ENCODE measurements at regions not wholly inside any gene's neighbourhood (a gene's known extent, or its start where the extent isn't known, plus 50 kb on each side); places are given as distances from the start of the nearest gene placed in this dataset.
A peak's percentile ranks its signal among the peaks of the same experiment; 100 is the strongest.
"Not testable (repeated sequence)": the region's sequence is repeated elsewhere in the genome, so short reads cannot be mapped to it uniquely, and the experiment has no call there.

DNA sequence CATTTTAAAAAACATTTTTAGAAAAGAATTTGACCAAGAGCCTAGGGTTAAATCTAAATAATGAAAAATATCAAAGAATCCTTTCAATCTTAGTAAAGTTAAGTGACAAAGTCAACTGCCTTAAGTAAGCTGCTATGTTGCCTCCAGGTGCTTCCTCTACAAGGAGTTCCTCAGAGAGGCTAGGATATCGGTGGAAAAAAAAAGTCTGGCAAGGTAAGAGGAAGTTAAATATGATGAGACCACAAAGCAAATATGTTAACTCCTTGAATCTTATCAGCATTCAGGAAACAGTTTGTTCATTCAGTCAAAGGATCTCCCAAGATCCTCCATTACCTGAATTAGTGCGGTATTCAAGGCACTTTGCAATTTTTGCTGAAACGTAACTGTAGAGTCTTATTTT is 563.5 kb downstream of the PTPRC start:
- no peak for DNase-seq

DNA sequence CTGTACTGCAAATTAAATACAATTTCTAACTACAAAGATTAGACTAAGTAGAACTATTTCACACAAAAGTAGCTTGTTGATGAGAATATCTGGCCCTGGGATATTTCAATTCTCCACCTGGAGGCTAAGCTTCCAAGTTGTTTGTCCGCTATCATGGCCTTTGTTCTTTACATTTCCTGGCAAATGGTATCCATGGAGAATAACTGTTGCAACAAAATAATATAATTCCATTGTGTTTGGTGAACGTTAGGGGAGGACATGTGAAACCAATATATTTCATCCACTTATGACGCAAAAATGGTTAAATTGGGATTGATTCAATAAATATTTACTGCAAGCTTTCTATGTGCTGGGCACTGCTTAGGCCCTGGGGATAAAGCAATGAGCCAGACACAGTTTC is 565.4 kb downstream of the PTPRC start:
- DNase-seq: no peak

DNA sequence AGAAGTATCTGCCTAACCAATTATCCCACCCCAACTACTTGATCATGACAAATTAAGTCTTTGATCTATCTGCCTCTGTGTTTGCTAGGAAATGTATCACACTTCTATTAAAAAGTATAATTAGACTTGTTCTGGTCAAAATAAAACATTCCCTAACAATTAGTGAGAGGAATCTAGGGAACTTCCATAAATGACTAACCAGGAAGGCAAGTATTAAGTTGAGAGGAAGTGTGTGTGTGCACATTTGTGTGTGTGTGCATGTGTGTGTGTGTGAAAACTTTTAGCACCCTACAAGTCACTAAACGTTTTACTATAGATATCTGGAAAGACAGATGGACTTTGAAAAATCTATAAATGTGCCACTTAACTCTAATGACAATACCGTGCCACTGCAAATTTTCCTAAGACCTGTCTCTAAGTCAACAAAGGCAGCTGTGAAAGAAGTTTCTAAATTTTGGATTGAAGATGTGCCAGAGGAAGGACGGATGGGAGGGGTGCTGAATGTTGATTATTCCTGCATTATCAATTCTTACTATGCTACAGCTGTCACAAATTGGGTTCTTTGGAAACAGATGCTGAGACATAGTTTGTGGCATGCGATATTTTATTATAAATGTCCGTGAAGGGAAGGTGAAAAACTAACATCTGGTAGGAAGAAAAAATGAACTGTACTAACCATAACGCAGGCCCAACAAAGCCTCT is 567.1 kb downstream of the PTPRC start:
- DNase-seq: no peak

DNA sequence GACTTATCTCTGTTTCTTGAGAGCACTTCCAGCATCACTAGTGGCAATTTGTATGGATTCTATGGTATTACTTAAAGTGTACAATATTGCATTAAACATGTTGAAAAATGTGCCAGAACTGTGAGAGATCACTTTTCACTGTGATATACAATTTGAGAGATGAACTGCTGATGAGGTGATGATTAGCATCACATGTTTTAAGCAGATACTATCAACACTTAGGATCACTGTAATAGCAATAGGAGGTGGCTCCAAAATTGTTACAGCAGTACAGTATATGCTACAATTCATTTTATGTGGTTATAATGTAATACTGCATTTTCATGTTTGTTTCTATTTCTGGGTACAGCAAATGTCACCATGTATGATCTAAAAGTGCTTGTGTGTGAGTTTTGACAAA is 570.0 kb downstream of the PTPRC start:
- no peak for DNase-seq

DNA sequence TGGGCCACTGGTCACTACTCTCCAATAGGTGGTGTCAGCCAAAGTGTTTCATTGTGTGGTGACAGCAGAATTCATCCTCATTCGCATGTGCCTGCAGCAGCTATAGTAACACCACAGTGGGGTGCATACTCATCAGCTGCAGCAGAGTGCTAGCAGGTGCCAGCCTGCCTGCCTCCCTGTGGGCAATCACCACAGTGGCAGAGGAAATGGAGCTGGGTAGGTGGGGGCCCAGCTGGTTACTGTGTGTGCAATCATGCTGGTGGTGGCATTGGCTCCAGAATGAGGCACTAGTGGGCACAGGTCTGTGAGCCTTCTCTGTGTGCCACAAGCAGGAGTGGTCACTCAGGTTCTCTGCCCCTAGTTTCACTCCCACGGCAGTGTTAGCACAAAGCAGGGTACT is 579.2 kb downstream of the PTPRC start:
- no peak for DNase-seq

DNA sequence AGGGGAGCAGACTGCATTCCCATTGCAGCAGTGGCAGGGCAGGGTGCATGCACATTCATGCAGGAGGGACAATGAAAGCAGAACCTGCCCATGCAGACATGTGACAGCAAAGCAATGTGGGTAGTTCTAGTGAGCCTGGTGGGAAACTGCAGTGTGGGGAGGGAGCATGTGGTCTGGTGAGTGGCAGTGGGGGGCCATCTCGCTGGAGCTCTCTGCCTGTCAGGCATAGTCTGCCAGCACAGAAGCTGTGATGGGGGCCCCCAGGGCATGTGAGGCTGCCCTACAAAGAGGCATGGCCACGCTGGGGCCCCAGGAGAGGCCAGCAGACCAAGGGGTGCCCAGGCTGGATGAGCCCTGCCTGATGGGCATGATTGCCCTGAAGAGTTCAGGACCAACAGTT is 579.7 kb downstream of the PTPRC start:
- DNase-seq: no peak

DNA sequence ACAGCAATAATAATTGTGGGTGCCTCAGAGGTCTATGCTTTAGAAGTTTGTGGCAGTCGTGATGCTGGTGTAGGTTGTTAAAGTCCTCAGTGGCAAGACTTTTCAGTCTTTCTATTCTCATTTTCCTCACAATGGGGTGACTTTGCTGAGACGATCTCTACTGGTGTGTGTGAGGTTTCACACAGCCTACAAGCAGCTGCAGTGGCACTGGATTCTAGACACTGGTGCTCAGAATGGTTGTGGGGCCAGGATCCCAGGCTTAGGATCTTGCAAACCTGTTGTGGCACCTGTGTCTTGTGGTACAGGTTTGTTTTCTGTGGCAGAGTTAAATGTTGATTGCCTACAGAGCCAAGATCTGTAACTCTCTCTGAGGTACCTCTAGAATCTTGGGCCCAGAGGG is 581.2 kb downstream of the PTPRC start:
- DNase-seq: no peak

DNA sequence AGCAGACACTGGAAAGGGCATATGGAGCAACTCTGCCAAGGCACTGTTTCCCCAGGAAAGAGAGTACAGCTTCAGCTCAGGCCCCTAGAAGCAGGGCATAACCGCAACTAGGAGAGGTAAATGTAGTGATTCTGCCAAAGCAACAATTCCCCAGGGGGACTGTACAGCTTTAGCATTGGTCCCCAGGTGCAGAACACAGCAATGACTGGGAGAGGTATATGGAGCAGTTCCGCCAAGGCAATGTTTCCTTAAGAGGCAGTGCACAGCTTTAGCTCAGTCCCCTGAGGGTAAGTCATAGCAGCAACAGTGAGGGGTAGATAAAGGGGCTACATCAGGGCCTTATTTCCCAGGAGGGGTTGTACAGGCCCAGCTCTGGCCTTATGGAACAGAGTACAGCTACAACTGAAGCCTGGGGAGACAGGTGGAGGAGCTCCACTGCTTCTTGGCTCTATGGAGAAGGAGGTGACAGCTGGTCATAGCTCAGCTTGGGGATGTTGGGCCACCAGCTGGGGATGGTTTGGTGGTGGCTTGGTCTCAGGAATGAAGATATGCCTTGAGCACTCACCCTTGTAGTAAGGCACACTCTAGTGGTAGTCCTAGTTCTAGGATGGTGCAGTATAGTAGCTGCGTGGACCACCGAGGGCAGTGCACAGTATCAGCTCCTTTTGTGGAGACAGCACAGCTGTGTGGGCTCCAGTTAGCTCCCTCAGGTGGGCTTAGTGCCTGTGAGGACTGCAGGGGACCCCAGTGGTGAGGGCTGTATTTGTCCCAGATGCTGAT is 582.7 kb downstream of the PTPRC start:
- DNase-seq: no peak

DNA sequence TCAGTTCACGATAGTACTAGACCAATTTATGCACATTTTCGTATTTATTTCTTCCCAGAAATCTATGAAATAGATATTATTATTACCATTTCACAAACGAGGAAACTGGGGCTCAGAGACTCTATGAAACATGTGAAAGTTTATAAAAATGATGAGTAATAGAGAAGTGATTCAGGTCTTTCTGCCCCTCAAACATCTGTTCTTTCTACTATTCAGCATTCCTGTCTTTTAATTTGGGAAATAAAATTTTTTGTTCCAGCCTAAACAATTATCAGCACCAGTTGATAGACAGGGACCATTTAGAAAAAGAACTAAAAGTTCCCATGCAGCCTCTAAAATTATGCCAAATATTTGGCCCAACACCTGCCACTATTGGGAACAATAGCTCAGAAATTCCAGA is 585.1 kb downstream of the PTPRC start:
- no peak for DNase-seq

DNA sequence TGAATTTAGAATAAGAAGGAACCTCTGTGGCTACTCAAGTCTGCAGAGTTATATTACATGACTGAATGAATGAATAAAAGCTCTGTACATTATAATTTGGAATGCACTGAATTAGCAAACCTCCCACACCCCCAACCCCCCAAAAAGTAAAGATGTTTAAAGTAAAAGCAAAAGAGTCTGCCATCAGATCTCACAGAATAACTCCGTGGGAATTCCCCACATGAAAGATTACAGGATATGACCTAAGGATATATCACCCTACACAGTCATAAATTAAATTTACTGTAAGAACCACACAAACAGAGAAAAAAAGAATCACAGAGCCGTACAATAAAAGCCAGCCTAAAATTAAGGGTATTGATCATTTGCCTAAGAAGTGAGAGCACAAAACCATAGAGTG is 587.3 kb downstream of the PTPRC start:
- no peak for DNase-seq

DNA sequence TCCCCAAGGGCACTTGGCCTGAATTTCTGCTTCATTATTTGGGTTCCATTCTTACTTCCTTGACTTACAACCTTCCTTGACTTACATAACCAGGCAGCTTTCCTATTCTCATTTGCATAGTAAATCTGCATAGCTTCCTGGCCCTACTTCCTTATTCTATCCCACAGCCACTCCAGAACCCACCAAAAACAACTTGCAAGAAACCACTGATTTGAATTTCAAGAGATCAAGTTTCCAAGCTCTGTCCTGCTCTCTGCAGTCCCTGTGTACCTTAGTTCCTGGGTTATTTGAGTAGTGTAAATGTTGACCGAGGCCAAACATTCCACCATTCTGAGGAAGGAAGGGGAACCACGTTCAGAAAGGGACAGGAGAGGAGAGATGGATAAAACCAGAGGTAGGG is 603.3 kb downstream of the PTPRC start:
- DNase-seq: no peak

DNA sequence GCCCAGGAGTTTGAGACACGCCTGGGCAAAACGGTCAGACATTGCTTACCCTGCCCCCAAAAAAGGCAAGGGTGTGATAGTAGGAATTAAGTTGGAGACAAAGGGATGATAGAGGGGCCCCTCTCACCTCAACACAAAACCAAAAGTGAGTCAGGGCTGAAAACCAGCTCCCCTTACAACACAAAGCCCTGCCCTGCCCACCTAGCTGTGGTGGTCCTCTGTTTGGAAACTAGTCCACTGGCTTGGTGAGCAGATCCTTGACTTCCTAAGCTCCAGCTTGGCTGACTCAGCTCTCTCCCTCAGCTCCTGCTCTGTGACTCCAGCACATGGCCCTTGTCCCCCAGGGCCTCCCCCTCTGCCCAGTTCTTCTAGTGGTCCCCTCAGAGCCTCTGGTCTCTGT is 603.8 kb downstream of the PTPRC start:
- DNase-seq: no peak

DNA sequence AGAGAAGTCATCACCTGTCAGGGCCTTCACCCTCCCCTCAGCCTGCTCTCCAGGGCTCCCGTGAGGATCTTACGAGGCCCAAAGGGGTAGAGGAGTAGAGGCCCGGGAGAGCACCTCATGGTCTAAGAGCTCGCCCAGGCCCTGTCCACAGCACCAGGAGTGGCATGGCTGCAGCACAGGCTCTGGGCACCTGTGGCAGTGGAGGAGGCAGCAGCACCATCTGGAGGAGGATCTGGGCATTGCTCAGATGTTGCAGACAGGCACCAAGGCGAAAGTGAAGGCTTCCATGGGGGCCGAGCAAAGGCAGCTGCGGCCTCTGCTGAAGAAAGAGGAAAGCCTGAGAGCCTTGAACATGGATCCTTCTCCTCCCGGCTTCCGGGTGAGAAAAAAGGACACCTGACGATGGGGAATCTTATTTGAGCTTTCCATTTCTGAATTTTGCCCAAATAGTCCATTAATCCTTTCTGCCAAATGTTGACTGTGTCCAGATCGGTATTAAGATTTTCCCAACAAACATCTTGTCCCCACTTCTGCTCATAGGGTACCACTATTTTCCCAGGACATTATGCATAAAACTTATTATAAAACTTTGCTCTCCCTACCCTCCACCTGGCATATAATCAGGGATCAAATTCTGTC is 604.7 kb downstream of the PTPRC start:
- peak in 46 of 56 donors; percentile 2 to 76 (median 36) for DNase-seq

DNA sequence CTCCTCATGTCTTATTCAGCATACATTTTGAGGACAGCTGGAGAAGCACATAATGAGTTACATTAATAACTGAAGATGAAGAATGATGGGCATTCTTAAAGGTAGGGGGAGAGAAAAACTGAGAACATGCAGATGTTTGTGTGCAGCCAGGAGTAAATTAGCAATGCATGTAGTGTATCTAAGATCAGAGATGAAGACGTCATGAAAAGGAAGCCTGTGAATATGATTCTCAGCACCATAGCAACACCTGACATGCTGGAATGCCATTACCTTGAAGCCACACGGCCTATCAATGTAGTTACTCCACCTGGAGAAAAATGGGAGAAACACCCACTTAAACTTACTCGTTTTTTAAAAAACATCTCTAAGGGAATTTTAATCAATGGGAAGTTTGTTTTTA is 607.1 kb downstream of the PTPRC start:
- no peak for DNase-seq

DNA sequence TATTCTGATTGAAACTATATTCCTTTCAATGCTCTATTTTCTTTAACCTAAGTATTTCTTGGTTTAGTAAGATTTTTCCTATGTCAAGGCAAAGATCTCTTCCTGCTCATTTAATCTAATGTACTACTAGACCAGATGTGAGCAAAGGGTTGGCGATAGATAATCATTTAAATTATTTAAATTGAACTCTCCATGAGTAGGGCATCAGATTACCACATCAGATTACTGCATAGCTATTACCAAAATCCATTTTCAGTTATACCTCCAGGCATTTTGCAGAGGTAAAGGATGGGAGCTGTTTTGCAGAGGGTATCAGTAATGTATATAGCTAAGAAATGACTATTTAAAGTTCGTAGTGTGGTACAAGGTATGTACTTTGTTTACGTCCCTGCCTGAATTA is 607.9 kb downstream of the PTPRC start:
- no peak for DNase-seq

DNA sequence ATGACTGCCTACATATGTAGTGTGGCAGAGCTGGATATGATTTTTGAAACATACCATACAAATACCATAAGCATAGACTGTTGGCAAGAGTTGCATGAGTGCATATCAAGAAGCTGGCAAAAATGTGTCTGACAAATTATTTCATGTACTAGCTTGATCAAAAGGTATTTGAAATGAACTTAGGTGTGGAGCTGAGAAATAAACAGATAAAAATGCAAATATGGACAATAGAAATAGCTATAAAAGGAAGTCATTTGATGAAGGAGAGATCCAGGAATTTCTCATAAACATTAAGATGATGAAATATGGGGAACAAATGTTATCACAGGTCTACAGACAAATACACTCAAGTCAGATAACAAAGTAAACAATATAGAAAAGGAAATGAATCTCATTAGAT is 609.1 kb downstream of the PTPRC start:
- no peak for DNase-seq

DNA sequence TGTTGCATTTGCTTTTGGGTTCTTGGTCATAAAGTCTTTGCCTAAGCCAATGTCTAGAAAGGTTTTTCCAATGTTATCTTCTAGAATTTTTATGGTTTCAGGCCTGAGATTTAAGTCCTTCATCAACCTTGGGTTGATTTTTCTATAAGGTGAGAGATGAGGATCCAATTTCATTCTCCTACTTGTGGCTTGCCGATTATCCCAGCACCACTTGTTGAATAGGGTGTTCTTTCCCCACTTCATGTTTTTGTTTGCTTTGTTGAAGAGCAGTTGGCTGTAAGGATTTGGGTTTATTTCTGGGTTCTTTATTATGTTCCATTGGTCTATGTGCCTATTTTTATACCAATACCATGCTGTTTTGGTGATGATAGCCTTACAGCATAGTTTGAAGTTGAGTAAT is 615.2 kb downstream of the PTPRC start:
- not testable (repeated sequence) for DNase-seq

DNA sequence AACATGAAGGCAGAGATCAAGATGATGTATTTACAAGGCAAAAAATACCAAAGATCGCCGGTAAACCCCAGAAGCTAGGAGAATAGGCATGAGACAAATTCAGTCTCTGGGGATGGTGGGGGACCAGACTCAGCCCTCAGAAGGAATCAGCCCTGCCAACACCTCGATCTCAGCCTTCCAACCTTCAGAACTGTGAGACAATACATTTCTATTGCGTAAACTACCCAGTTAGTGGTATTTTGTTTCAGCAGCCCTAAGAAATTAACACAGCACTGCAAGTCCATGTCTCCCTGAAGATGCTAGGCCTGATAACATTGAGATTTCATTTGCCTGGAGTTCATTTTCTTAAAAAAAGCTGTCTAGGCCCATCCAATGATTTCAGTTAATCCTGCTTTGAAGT is 622.5 kb downstream of the PTPRC start:
- no peak for DNase-seq

DNA sequence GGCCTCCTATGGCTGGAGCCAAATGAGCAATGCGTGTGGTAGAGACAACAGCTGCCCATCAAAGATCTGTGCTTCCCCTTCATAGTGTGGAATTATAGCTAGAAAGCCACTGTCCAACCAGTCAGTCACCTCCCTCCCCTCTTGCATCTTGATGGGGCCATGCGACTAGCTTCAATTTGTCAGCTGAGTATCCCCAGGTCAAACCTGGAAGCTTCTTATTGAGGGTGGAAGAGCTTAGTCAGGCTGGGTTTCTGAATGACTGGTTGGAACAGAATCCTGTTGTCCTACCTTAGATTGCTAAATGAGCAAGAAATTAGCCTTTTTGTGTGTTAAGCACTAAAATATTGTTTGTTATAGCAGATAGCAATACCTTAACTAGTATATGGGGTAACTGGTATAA is 625.4 kb downstream of the PTPRC start:
- DNase-seq: no peak

DNA sequence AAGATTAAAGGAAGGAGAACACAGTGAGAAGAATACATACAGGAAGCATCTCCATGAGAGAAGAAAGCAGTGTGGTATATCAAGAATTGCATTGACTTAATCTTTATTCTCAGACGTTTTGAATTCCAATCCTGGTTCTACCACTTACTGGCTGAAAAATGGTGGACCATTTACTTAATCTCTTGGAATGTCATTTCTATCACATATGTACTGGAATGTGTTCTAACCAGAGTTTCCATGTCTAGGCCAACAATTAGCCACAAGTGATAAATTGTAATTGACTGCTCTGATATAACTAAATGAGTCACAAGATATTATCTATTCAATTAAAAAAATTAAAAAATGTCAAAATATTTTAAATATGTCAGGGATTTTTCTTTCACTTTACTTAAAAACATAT is 626.1 kb downstream of the PTPRC start:
- no peak for DNase-seq

DNA sequence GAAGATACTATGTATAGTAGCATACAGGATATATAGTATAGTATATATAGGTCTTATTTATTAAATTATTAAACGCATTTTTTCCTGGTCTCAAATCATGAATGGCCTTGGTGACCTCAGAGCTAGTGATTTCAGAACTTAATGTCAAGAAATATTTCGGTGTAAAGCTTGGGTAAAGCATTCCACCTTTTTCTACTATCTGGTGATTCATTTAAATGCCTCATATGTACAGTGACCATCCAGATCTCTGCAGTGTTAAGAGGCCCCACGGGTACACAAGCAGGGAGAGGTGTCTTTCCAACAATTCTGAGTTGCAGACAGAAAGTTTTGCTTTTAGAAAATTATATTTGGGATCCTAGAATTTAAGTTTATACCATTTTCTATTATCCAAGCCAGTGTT is 626.5 kb downstream of the PTPRC start:
- no peak for DNase-seq

DNA sequence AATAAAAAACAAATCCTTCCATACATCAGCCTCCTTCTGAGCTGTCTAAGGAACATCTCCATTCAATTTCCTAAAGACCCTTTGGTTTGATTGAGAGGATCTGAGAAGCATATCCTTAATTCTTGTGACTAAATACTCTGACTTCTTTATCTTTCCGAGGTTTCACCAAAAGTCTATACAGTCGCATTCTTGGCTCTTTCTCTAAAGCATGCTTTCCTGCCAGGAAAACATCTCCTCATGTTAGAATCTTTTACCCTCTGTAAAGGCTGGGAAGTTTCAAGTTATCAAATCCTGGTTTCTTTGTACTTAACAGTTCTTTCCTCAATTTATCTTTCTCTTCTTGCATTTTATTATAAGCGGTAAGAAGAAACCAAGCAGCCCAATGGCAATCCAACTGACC is 630.4 kb downstream of the PTPRC start:
- no peak for DNase-seq

DNA sequence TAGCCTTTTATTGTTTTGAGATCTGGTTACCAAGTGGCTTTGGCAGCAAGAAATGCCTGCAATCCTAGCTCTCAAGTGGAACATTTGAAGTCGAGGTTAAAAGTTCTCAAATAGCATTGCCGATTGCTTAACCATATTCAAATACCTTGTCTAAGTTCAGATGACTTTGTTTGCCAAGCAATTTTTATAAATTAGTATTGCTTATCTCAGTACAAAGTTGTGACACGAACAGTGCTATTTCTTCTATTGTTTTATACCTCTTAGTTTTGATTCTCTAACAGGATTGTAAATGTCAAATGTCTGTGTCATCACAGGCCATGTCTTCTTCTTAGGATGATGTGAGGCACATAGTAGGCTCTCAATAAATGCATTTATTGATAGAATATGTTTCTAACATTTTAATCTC is 633.3 kb downstream of the PTPRC start:
- no peak for DNase-seq
